Stimulated activated naive CD8-positive, alpha-beta T cell treated with anti-CD3 and anti-CD28 coated beads, Interleukin-15, amount 100 ng/mL, for 72 hours (primary cell): ENCODE measurements at regions not wholly inside any gene's neighbourhood (a gene's known extent, or its start where the extent isn't known, plus 50 kb on each side); places are given as distances from the start of the nearest gene placed in this dataset.

ENCODE experiments used
- ATAC-seq: fragments of 150-1000 bp; cut with Tn5 transposase; 2 replicates; pipeline ENCODE4 v1.10.0; 2021; ENCODE audit warnings: mild to moderate bottlenecking, moderate library complexity
- DNase-seq, 2 donors: peaks; one replicate each; pipeline ENCODE4 v3.0.0; 2021 to 2022
- H3K27ac Mint-ChIP-seq, 2 donors: one replicate each; pipeline ENCODE4 v1.8.0; 2022; ENCODE audit warnings: mild to moderate bottlenecking in 2 of 2, mixed read lengths in 2 of 2, moderate library complexity in 2 of 2
- H3K27me3 Mint-ChIP-seq: one replicate; pipeline ENCODE4 v1.8.0; 2022; ENCODE audit warnings: mixed read lengths
- H3K4me1 Mint-ChIP-seq: one replicate; pipeline ENCODE4 v1.8.0; 2022; ENCODE audit warnings: mild to moderate bottlenecking, mixed read lengths
- H3K4me3 Mint-ChIP-seq, 2 donors: one replicate each; pipeline ENCODE4 v1.8.0; 2022; ENCODE audit warnings: mild to moderate bottlenecking in 2 of 2, mixed read lengths in 2 of 2, moderate library complexity in 1 of 2
- H3K9me3 Mint-ChIP-seq, 2 donors: one replicate each; pipeline ENCODE4 v1.8.0; 2022; ENCODE audit warnings: mixed read lengths in 2 of 2

DNA sequence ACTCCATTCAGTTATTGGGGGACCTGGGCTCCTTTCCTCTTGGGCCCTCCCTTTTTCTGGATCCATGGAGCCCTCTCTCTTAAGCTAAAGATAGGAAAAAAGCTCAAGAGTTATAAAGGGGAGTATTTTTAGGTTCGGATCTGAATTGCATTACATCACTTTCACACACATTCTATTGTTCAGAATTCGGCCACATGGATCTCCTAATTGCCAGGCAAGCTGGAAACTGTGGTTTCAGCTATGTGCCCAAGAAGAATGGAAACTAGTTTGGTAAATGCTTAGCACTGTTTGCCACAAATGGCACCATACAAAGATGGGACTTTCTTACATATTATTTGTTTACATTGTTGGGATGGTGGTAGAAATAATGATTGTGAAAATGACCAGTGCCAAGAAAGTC, 145.6 kb downstream of the LRIG3 start:
- Mint-ChIP-seq H3K27ac (no peak overlapping the region), H3K27me3 (no peaks in the 10 kb centered on the region), H3K9me3 (peaks cover 0 to 2% of the 10 kb centered on the region in 2 donors), H3K4me3 (no peak overlapping the region), H3K4me1 (no peaks in the 10 kb centered on the region)
- ATAC-seq (no peak), DNase-seq (no peak)

DNA sequence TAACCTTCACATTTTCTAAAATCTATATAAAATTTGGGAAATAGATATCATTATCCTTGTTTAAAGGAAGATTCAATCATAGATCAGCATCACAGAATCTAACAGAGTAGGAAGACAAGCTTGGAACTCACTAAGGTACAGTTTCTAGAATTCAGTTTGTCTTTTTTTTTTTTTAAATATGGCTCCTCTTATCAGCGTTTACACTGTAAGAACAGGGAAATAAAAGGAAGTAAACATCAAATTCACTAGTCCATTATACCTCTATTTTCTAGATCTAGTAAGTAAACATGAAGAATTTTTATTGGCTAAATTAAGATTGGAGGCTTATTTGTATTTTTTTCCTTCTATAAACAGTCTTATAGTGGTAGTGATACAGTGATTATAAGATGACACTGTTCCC, 144.9 kb downstream of the LRIG3 start:
- Mint-ChIP-seq H3K4me1 (no peaks in the 10 kb centered on the region), H3K27ac (no peak overlapping the region), H3K4me3 (no peak overlapping the region), H3K9me3 (peaks cover 0 to 7% of the 10 kb centered on the region in 2 donors), H3K27me3 (no peaks in the 10 kb centered on the region)
- DNase-seq (no peak), ATAC-seq (no peak)

DNA sequence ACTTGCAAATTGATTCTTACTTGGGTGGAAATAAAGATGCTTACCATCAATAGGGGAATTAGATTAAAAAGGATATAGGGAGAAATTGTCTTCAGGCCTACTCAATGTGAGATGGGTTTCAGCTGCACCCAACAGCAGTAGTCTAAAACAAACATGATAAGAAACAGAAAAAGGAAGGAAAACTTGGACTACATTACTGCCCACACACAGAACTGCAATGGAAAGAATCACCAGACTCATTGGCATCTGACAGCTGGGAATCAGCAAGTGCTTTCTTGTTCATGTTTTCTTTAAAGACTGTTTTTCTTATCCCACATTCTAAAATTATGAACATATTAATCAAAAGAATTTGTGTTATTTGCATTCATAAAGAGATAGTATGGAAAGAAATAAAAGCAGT, 144.2 kb downstream of the LRIG3 start:
- peaks cover 0 to 7% of the 10 kb centered on the region in 2 donors for H3K9me3 Mint-ChIP-seq
- ATAC-seq (no peak), DNase-seq (no peak)
- H3K27me3 Mint-ChIP-seq: no peaks in the 10 kb centered on the region
- H3K27ac Mint-ChIP-seq: no peak overlapping the region
- no peak overlapping the region for H3K4me3 Mint-ChIP-seq
- no peaks in the 10 kb centered on the region for H3K4me1 Mint-ChIP-seq

DNA sequence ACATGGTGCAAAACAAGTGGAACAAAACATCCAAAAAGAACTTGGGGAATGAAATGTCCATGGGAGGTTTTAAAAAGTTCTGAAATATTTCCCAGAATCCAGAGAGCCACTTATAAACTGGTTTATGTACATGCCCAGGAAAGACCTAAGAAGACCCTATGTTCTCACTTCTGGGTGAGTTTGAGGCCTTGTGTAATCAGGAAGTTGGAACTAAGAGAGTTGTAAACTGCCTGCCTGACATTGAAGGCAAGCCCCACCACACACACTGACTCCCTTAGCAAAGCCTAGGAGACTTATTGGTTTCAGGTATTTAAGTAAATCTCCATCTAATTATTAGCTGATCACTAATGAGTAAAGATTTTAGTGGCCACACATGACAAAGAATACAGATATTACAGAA, 142.5 kb downstream of the LRIG3 start:
- DNase-seq (no peak), ATAC-seq (no peak)
- Mint-ChIP-seq H3K4me1 (no peaks in the 10 kb centered on the region), H3K27me3 (no peaks in the 10 kb centered on the region), H3K27ac (no peak overlapping the region), H3K4me3 (no peak overlapping the region), H3K9me3 (peaks cover 0 to 7% of the 10 kb centered on the region in 2 donors)

DNA sequence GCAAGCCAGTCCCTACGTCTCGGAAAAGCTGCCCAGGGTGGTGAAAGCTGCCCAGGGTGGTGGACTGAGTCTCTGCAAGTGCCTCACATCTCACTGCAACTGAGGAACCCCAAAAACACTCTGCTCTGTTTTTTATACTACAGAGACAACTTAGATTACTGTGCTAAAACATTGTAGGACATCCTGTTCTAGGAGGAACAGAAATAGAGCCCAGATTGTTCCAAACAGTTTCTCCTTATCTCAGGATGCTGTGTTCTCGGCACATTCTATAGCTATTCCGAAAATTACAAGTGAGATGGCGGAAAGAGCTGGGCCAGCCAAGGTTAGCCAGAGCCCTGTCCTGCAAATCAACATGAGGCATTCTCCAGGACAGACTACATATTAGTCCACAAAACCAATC, 138.7 kb downstream of the LRIG3 start:
- H3K9me3 Mint-ChIP-seq: peaks cover 4 to 7% of the 10 kb centered on the region in 2 donors
- no peak overlapping the region for H3K27ac Mint-ChIP-seq
- H3K4me1 Mint-ChIP-seq: no peaks in the 10 kb centered on the region
- ATAC-seq (no peak), DNase-seq (no peak)
- H3K4me3 Mint-ChIP-seq: no peak overlapping the region
- H3K27me3 Mint-ChIP-seq: no peaks in the 10 kb centered on the region

DNA sequence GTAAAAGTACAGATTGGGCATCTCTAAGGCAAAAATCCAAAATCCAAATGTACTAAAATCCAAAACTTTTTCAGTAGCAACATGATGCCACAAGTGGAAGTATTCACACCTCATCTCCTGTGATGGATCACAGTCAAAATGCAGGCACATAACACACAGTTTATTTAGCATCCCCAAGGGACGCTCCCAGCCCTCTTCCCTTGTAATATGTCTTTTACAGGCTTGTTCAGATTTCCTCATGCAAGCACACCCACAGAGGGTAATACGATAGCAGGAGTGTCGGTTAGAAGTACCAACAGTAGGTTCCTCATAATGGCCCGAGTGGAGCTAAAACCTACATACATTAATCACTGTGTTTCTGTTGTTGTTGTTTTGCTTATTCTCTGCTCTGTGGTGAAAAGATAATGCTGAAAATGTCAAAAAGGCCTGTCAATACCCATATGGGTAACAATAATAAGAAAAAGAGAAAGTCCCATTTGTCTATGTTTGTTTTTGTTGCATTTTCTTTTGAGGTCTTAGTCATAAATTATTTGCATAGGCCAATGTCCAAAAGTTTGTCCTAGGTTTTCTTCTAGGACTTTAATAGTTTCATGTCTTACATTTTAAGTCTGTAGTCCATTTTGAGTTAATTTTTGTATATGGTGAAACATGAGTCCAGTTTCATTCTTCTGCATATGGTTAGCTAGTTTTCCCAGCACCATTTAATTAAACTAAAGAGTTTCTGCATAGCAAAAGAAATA, 133.1 kb downstream of the LRIG3 start:
- Mint-ChIP-seq H3K27me3 (no peaks in the 10 kb centered on the region), H3K4me1 (no peaks in the 10 kb centered on the region), H3K9me3 (peaks cover 6 to 12% of the 10 kb centered on the region in 2 donors), H3K4me3 (no peak overlapping the region), H3K27ac (no peak overlapping the region)
- no peak for ATAC-seq
- no peak for DNase-seq

DNA sequence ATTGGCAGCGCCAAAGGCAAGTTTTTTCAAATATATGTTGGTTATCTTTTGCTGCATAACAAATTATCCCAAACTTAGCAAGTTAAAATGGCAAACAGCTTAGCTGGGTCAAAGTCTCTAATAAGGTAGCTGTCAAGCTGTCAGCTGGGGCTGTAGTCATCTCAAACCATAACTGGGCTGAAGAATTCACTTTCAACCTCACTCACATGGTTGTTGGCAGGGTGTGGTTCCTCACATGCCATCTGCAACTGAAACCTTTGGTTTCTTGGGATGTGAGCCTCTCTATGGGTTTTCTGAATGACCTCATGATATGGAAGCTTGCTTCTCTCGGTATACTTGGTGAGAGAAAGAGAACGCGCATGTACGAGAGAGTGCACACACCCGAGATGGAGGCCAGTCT, 125.4 kb downstream of the LRIG3 start:
- no peak overlapping the region for H3K4me3 Mint-ChIP-seq
- H3K4me1 Mint-ChIP-seq: no peaks in the 10 kb centered on the region
- no peak for ATAC-seq
- no peak overlapping the region for H3K27ac Mint-ChIP-seq
- peaks cover 18 to 38% of the 10 kb centered on the region in 2 donors for H3K9me3 Mint-ChIP-seq
- no peaks in the 10 kb centered on the region for H3K27me3 Mint-ChIP-seq
- DNase-seq: no peak

DNA sequence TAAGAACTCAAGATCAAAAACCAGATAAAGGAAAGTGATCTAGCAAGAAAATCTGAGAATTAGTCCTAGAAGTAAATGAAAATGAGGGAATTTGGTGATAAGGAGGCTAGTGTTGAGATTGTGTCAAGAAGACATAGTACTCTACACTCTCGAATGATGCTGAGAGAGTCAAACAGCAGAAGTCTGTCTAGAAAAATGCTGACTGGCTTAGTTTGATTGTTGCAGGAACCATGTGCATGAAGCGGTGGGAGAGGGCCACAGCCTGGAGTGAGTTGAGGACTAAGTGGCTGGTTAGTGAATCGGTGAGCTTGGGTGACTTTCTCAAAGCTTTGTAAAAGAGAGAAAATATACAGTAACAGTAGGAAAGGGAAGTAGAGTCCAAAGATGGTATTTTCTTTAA, 124.5 kb downstream of the LRIG3 start:
- Mint-ChIP-seq H3K4me3 (no peak overlapping the region), H3K27ac (no peak overlapping the region), H3K4me1 (no peaks in the 10 kb centered on the region), H3K9me3 (peaks cover 18 to 43% of the 10 kb centered on the region in 2 donors), H3K27me3 (no peaks in the 10 kb centered on the region)
- no peak for DNase-seq
- ATAC-seq: no peak

DNA sequence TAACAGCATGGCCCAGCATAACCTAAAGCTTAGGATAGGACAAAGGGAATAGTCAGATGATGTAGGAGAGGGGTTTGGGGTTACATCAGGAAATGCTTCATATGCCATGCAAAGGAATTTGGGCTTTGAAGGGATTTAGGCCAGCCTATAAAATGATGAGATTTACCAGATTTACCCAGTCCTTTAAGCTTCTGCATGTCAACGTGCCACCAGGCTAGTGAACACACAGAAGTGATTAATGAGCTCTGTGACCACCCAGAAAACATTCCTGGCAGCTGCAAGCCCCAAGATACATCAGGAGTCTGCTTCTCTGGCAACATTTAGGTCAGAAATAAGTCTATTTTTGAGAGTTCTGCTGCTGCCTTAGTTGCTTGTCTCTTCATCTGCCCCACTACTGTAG, 118.3 kb downstream of the LRIG3 start:
- no peak for DNase-seq
- Mint-ChIP-seq H3K27me3 (no peaks in the 10 kb centered on the region), H3K9me3 (peaks cover 8 to 26% of the 10 kb centered on the region in 2 donors), H3K4me3 (no peak overlapping the region), H3K27ac (no peak overlapping the region), H3K4me1 (no peaks in the 10 kb centered on the region)
- ATAC-seq: no peak

DNA sequence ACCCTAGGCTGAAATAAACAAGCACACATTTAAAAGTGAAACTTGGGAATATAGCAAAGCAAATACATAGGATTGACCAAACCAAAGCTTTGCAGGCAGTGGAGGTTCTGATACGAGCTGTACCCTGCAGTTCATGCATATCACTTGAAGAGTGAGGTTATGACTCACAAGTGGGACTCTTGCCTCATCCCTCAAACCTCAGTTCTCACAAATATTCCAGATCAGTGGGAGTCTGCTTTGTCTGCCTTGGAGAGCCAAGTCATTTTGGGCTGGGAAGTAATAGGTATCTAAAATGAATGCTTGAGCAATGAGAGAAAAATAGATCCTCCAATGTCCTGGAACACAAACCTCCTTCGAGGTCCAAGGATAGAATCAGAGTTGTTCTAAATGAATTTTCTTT, 116.4 kb downstream of the LRIG3 start:
- no peak overlapping the region for H3K4me3 Mint-ChIP-seq
- peaks cover 0 to 15% of the 10 kb centered on the region in 2 donors for H3K9me3 Mint-ChIP-seq
- no peaks in the 10 kb centered on the region for H3K27me3 Mint-ChIP-seq
- no peaks in the 10 kb centered on the region for H3K4me1 Mint-ChIP-seq
- DNase-seq: no peak
- no peak for ATAC-seq
- H3K27ac Mint-ChIP-seq: no peak overlapping the region

DNA sequence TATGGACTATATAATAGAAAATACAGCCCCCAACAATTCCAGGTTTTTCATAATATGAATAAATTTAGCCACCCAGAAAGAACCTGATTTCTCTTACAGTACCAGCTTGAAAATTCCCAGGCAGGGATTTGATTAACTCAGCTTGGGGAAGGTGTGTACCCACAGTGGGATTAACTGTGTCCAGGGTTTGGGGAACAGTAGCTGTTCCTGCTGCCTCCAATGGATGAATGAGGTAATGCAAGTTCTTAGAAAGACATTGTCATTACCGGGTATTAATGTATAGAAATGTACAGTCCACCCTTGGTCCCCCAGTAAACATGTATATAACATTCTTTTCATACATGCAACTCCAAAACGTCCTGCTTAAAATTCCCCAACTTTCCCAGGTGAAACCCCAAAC, 115.6 kb downstream of the LRIG3 start:
- DNase-seq (no peak), ATAC-seq (no peak)
- no peaks in the 10 kb centered on the region for H3K4me1 Mint-ChIP-seq
- H3K27ac Mint-ChIP-seq: no peak overlapping the region
- peaks cover 0 to 7% of the 10 kb centered on the region in 2 donors for H3K9me3 Mint-ChIP-seq
- no peak overlapping the region for H3K4me3 Mint-ChIP-seq
- H3K27me3 Mint-ChIP-seq: no peaks in the 10 kb centered on the region

DNA sequence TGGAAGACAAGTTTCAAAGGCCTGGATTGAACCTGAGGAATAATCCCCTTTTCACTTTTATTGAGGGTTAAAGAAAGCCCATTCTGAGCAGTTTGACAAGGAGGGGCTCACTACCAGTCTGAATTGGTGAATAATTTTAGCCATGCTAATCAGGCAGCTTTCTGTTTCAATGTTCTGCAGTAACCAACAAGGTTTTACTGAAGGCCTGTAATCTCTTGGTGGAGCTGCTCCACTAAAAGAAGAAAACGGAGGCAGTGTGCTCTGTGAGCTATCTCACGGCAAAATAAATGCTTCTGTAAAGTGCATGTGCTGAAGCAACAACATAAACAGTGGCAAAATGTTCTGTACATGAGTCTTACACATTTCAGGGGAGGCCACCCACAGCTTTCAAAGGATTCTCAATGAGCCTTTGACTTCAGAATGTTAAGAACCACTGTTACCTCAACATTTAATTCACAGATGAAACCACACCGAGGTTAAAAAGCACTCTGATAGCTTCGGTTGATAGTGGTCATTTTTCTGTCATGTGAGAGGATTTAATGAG, 111.2 kb downstream of the LRIG3 start:
- DNase-seq (no peak), ATAC-seq (no peak)
- Mint-ChIP-seq H3K4me1 (no peaks in the 10 kb centered on the region), H3K27me3 (no peaks in the 10 kb centered on the region), H3K4me3 (no peak overlapping the region), H3K9me3 (no peaks in the 10 kb centered on the region), H3K27ac (no peak overlapping the region)

DNA sequence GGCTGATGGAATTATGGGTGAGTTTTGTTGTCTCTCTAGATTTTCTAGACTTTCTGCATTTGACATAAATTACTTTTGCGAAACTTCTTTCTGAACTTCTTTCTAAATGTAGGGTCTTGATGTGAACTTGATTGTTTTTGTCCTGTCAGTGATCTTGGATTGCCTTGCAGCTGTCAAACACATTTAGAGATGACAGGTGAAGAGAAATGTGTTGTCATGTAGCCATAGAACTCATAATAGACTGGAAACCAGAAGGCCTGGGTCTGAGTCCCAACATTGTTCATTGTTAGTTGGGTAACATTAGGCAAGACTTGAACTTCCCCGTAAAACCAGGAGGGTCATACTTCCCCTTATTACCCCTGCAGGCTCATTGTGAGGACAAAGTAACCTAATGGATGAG, 109.0 kb downstream of the LRIG3 start:
- DNase-seq (no peak), ATAC-seq (no peak)
- H3K27me3 Mint-ChIP-seq: no peaks in the 10 kb centered on the region
- H3K4me3 Mint-ChIP-seq: no peak overlapping the region
- no peak overlapping the region for H3K27ac Mint-ChIP-seq
- H3K4me1 Mint-ChIP-seq: no peaks in the 10 kb centered on the region
- H3K9me3 Mint-ChIP-seq: no peaks in the 10 kb centered on the region

DNA sequence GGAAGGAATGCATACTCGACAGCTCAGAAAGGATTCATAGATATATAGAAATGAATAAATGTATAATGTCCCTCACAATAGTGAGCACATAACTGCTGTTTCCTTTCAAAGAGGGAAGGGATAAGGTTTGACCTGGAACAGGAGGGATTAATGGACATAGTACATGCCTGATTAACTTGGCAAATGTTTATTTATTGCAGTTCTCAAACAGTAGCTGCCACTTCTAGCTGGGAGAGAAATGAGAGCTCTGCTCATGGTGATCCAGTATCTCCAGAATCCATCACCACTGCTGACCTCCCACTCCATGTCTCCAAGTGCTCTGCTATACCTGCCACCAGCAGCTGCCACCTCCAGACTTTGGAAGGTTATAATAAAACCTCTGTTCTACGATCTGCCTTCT, 108.1 kb downstream of the LRIG3 start:
- ATAC-seq (no peak), DNase-seq (no peak)
- no peaks in the 10 kb centered on the region for H3K4me1 Mint-ChIP-seq
- no peak overlapping the region for H3K4me3 Mint-ChIP-seq
- H3K27me3 Mint-ChIP-seq: no peaks in the 10 kb centered on the region
- no peaks in the 10 kb centered on the region for H3K9me3 Mint-ChIP-seq
- no peak overlapping the region for H3K27ac Mint-ChIP-seq

DNA sequence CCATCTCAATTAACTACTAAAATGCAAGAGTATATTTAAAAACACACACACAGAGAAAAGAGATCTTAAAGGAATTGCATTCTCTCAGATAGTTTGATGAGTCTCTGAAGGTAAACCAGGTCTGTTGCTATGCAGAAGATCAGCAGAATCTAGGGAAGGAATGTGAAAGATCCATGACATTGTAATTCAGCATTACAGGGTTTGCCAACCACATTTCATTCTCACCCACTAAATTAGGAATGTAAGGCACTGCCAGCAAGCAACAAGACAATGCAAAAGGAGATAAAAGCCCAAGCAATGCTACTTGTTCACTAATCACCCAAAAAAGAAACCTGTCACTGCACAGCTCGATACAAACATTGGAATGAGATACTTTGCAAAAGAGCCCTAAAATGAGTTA, 106.3 kb downstream of the LRIG3 start:
- Mint-ChIP-seq H3K9me3 (no peaks in the 10 kb centered on the region), H3K4me1 (no peaks in the 10 kb centered on the region), H3K27ac (no peak overlapping the region), H3K4me3 (no peak overlapping the region), H3K27me3 (no peaks in the 10 kb centered on the region)
- DNase-seq (no peak), ATAC-seq (no peak)

DNA sequence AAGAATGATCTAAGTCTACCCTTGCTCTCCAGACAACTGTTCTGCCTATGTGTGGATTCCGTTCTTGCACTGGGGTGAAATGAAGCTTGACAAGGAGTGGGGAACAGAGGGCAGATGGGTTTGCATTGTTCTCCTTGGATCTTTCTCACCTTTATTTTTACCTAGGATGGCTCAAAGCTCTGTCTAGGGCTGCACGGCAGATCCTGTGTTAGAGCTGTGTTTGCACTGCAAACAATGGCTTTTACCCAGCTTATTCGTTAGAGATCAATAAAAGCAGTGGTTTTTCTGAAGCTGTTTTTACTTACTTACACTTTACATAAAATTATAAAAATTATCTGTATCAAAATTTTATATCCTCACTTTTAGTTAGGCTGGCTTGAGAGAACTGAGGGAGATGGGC, 105.1 kb downstream of the LRIG3 start:
- no peak for ATAC-seq
- no peaks in the 10 kb centered on the region for H3K9me3 Mint-ChIP-seq
- no peak overlapping the region for H3K4me3 Mint-ChIP-seq
- no peaks in the 10 kb centered on the region for H3K4me1 Mint-ChIP-seq
- H3K27me3 Mint-ChIP-seq: no peaks in the 10 kb centered on the region
- no peak overlapping the region for H3K27ac Mint-ChIP-seq
- DNase-seq: no peak

DNA sequence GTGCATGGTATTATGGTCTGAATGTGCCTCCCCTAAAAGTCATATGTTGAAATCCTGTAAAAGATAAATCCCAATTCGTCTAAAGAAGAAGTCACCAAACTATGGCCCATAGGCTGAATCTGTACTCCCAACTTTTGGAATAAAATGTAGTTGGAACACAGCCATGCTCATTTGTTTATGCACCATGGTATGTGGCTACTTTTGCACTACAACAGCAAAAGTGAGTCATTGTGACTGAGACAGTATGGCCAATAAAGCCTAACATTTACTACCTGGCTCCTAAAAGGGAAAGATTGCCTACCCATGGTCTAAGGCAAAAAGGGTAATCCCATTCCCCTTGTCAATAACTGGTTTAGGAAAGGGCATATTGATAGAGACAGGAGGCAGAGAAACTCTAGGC, 101.8 kb downstream of the LRIG3 start:
- peaks cover 0 to 7% of the 10 kb centered on the region in 2 donors for H3K9me3 Mint-ChIP-seq
- no peak overlapping the region for H3K4me3 Mint-ChIP-seq
- ATAC-seq (no peak), DNase-seq (no peak)
- no peaks in the 10 kb centered on the region for H3K4me1 Mint-ChIP-seq
- H3K27me3 Mint-ChIP-seq: no peaks in the 10 kb centered on the region
- H3K27ac Mint-ChIP-seq: no peak overlapping the region
